AG09309 (cell line): ENCODE measurements at regions not wholly inside any gene's neighbourhood (a gene's known extent, or its start where the extent isn't known, plus 50 kb on each side); places are given as distances from the start of the nearest gene placed in this dataset.

Experiments
- DNase-seq: peaks from one replicate; pipeline ENCODE4 v3.0.0-alpha.2; 2010; ENCODE audit warnings: low read depth
- H3K4me3 ChIP-seq: 2 replicates; pipeline ENCODE4 v1.5.1; 2011; ENCODE audit warnings: mild to moderate bottlenecking, low read depth, low read length, moderate library complexity; ENCODE audit not compliant: control insufficient read depth
- CTCF ChIP-seq: IDR thresholded peaks from 2 replicates; pipeline ENCODE4 v1.5.1; 2011; ENCODE audit warnings: mild to moderate bottlenecking, low read depth, low read length, inconsistent platforms; ENCODE audit not compliant: insufficient read depth, control insufficient read depth; ENCODE audit errors: missing control alignments

GRCh38 chr9:1115370-1115769 lies 65.2 kb downstream of the DMRT2 start:
- DNase-seq: no peak
- H3K4me3 ChIP-seq: no peak overlapping the region
- TF ChIP-seq CTCF: no peak

- no peak overlapping the region for H3K4me3 ChIP-seq
- TF ChIP-seq CTCF: no peak
- no peak for DNase-seq
Observed at GRCh38 chr9:1117439-1117838, 67.3 kb downstream of the DMRT2 start.

GRCh38 chr9:1120500-1121165 lies 70.5 kb downstream of the DMRT2 start:
- H3K4me3 ChIP-seq: no peak overlapping the region
- TF ChIP-seq CTCF: no peak
- DNase-seq: no peak

GRCh38 chr9:1125741-1126140 lies 75.6 kb downstream of the DMRT2 start:
- TF ChIP-seq CTCF: no peak
- DNase-seq: no peak
- no peak overlapping the region for H3K4me3 ChIP-seq

- no peak overlapping the region for H3K4me3 ChIP-seq
- no peak for DNase-seq
- no peak for TF ChIP-seq CTCF
Observed at GRCh38 chr9:1128046-1128445, 77.9 kb downstream of the DMRT2 start.

GRCh38 chr9:1129382-1129781 lies 79.2 kb downstream of the DMRT2 start:
- TF ChIP-seq CTCF: no peak
- no peak overlapping the region for H3K4me3 ChIP-seq
- DNase-seq: no peak
